ENCODE measurements at regions not wholly inside any gene's neighbourhood (a gene's known extent, or its start where the extent isn't known, plus 50 kb on each side); places are given as distances from the start of the nearest gene placed in this dataset.
"Not testable (repeated sequence)": the region's sequence is repeated elsewhere in the genome, so short reads cannot be mapped to it uniquely, and the experiment has no call there.

DNA sequence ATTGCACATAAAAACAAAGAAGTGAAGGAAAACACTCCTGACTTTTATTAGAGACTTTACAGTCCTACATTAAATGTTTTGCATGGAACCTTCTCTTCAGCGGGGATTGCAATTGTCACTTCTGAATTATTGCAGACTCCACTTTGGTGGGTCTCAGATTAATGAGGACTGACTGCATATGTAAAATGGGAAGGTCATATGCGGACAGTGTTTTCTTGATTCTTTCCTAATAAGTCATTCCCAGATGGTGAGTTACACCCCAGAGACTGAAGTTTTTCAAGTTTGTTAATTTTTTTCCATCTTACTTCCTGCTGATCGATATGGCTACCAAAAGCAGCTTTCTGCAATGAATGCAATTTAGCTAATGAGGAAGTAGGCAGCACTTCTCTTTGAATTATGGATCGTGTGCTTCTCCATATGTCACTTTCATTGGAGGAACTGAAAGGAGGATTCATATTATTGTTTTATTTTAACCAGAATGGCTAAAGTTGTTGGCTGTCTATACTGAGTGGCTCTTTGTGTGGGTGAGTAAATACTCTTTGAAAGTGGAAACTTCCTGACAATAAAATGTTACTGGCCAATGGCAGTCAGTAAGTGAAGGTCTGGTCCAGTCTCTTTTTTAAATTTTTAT lies 119.3 kb upstream of the CLNK start:
- DNase-seq: no peak

DNA sequence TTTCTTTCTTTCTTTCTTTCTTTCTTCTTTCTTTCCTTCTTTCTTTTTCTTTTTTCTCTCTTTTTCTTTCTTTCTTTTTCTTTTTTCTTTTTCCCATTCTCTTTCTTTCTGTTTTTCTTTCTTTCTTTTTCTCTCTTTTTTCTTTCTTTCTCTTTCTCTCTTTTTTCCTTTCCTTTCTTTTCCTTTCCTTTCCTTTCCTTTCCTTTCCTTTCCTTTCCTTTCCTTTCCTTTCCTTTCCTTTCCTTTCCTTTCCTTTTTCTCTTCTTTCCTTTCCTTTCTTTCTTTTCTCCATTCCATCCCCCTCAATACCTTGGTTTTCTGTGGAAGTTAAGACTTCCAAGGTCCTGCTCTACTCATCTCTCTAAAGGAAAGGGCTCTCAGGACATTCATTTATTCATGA lies 102.8 kb upstream of the CLNK start:
- no peak for DNase-seq

DNA sequence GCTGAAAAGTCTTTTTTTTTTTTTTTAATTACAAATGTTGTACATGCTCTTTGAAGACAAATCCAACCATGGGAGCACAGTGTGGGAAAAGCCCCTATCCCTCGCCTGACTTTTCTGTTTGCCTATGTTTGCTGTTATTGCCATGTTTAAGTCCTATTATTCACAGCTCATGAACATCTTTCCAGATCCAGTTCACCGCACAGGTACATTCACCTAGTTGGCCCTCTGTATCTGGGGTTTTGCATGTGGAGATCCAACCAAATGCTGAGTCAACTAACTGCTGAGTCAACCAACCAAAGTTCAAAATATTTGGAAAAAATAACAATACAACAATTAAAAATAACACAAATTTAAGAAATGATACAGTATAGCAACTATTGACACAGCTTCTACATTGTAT lies 100.1 kb upstream of the CLNK start:
- no peak for DNase-seq

DNA sequence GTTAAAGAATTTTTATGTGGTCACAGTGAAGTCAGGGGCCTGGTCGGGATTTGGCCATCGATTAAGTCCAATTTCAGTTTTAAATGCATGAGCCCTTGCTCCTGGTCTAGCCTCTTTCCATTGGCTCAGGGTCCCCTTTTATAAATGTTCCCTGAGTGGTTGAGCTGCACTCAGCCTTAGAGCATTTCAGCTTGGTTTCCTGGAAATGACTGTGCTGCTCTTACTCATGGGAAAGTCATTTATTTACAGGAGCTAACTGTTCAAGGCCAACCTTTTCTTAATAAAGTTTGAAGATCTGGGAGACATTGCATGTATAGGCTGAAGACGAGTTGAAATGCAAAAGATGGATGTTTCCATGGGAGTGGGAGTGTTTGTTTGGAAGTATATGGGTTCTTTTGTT lies 98.8 kb upstream of the CLNK start:
- no peak for DNase-seq

DNA sequence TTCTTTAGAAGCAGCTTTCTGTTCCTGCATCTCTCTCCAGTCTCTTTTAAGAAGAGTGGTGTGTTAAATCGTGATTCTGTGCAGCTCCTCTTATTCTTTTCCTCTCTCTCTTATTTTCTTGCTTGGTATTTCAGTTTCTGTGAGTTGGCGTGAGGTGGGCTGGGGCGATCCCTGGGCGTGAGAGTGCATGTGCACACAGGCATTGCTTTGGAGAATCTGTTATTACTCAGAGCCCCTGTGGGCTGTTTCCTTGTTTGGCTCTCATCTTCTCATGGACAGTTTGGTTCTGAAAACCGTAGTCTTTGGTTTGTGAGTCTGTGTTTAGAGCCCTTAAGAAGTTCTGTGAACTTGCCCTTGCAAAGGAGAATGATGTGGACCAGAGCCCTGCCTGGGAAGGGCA lies 97.2 kb upstream of the CLNK start:
- no peak for DNase-seq

DNA sequence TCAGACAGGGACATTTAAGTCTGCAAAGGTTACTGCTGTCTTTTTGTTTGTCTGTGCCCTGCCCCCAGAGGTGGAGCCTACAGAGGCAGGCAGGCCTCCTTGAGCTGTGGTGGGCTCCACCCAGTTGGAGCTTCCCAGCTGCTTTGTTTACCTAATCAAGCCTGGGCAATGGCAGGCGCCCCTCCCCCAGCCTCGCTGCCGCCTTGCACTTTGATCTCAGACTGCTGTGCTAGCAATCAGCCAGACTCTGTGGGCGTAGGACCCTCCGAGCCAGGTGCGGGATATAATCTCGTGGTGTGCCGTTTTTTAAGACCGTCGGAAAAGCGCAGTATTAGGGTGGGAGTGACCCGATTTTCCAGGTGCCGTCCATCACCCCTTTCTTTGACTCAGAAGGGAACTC lies 96.2 kb upstream of the CLNK start:
- DNase-seq: not testable (repeated sequence)

DNA sequence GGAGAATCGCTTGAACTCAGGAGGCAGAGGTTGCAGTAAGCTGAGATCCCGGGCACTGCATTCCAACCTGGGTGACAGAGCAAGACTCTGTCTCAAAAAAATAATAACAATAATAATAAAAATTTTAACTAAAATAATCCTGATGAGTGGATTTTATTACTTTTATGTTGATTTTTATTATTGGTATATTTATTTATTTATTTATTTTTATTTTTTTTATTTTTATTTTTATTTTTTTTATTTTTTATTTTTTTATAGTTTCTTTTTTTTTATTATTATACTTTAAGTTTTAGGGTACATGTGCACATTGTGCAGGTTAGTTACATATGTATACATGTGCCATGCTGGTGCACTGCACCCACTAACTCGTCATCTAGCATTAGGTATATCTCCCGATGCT lies 90.6 kb upstream of the CLNK start:
- DNase-seq: not testable (repeated sequence)

DNA sequence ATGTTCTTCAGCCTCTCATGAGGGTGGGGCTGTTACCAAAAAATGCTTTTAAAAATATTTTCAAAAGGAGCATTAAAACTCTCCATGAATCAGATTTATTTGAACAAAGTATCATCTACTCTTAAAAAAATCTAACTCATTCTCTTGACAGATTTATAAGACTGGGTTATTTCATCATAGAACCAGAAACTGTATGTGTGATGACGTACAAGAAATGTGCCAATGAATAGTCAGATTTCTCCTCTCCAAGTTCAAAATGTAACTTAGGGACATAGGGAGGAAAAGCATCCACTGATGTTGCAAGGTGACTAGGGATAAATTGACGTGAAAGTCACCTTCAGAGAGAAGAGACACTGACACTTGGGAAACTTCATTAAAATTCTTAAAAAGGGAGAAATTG lies 89.1 kb upstream of the CLNK start:
- no peak for DNase-seq

DNA sequence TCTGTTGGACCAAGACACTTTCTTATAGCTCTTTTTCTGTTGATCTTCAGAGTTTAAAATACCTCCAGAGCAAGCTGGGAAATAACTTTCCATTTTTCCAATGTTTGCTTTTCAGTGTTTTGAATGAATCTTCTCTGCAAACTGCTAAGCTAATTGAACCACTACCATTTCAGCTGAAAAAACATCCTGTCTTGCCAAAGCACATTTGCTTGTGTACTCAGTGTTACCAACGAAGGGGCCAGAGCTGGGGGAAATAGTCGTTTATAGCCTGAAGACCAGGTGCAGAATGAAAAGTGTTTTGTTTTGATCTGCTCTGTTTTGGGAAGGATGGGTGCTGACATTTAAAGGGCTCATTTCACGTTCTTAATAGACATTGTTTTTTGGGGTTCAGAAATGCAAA lies 88.4 kb upstream of the CLNK start:
- no peak for DNase-seq

DNA sequence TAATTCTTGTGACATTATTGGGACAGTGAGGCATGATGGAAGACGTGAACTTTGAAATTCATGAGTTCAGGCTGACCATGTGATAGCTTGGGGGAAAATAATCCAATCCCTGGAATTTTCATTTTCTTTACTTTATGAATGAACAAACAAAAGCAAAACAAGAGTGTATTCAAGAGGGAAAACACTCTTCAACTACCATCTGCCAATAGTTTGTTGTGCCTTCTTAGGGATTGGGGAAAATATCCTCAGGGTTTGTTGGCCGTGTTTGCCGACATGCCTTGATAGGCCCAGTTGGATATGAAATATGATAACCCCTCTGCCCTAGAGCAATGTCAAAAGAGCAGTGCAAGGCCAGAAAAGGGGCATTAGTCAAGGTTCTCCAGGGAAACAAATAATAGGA lies 80.8 kb upstream of the CLNK start:
- DNase-seq: no peak

DNA sequence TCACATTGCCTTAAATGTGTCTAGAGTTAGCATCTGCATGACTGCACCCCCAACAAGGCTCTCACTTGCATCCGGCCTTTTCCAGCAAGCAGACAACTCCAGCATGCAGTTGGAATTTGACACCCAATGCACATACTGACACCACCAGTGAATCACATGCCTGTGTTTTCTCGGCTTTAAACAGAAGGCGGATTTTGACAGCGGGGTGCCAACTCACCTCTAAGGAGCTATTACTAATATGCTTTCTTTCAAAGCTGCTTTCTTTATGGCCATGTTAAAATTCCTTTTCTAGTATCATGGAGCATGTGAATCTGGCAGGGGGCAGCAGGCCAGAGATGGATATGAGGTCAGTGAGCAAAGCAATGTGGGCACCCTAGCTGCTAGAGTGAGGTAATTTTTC lies 78.0 kb upstream of the CLNK start:
- no peak for DNase-seq

DNA sequence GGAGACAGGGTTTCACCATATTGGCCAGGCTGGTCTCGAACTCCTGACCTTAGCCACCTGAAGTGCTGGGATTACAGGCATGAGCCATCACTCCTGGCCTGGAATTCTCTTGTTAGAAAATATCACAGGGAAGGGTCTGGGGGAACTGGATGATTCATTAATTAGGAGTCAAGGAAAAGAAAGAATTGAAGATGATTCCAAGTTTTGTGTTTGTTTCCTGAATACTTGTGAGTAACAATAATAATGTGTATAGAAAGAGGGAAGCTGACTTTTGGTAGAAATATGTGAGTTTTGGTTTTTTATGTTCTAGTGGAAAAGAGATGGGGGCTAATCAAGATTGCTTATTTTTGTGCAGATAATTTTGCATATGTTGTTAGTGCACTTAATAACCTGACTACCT lies 77.3 kb upstream of the CLNK start:
- DNase-seq: no peak

DNA sequence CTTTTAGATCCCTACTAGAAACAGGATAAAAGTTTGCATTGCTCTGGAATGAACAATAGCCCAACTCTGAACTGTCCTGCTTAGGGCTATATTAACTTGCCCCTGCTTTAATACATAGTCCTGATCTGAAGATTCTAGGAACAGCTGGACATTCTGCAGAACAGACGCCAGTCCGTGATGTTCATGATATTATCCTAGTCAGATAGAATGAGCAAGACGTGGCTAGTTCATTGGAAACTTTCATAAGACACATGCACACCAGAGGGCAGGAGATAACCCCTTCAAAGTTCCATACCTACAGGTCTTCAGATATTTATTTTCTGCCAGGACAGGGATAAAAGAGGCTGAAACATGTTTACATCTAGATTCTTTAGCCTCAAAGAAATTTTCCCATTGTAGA lies 75.5 kb upstream of the CLNK start:
- no peak for DNase-seq

DNA sequence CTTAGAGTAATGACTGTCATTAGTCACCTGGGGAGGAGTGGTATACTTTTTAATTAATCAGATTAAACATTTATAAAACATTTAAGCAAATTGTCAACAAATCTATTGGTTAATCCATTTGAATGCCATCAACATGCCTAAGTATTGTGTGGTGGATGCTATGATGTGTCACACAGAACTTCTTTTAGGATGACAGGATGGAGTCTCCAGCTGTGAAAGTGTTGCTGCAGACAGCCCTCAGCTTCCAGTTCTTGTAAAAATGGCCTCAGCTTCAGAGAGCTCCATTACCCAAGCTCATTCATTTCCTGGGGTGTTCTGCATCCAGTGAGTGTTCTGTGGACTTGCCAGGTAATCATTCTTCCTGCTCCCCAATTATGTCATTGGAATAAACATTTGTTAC lies 74.3 kb upstream of the CLNK start:
- DNase-seq: no peak

DNA sequence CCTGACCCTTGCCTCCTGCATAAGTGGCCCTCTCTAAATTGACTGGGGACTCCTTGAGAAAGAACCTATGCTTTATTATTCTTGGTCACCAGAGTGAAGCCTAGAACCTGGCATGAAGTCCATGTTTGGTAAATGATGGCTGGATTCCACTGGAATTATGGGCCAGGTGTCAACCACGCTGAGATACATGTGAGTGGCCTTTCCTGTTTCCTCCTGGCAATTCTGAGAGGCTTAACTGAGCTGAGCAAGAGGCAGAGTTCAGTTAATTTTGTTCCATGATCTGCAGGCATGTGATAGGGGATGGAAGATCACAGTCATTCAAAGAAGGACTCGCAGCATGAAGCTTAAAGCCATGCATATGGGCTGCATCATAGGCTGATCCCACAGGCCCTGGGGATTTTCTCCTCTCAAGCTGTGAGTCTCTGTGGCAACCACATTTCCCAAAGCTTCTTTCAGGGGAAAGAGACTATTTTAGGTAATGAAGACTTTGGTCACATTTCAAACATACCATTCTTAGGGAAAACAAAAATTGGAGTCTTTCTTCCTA lies 69.4 kb upstream of the CLNK start:
- DNase-seq: no peak

DNA sequence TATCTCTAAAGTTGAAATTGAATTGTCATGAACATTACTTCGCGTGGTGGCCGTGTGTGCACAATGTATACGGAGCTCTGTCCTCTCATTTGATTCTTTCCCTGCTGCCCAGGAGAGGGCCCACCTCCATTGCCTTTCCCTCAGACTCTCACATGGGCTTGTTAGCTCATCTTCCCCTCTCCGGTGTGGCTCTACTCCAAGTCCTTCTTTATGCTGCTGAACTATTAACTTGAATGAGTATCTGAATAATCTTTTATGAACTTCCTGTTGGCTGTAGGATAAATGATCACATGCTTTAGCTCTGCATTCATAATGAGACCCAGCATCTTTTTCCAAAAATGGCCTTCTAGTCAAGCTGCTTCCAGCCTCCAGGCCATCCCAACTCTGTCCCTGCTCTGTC lies 68.8 kb upstream of the CLNK start:
- DNase-seq: no peak

DNA sequence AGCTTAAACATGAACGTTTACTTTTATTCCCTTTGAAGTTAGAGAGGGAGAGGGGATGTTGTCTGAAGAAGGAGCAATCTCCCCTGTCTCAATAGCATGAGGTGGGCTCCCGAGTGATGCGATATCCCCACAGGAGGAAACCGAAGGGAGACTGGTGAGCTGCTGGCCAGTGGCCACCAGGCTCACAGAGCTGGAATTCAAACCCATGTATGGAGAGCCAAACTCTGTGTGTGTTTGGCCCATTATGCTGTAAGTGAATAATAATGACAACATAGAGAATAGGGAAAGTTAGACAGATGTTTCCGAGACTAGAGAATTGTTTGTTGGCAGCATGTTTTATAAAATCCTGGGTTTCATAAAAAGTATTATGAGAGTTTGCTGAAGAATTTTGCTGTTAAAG lies 66.1 kb upstream of the CLNK start:
- DNase-seq: no peak

DNA sequence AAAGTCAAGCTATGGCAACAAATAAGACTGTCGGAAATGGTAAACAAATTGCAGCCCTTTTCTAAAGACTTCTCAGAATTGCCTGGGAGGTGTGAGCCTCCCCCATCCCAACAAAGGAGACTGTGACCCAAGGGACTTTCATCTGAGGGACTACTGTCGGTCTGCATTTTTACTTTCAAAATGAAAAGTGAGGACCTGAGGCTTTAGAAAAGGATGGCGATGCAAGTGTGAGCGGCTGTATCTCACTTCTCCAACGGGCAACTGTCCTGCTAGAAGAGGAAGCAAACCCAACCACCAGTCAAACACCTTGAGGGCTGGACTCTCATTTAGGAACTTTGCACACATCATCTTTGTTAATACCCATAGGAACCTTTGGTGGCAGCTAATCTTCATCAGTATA lies 62.6 kb upstream of the CLNK start:
- no peak for DNase-seq

DNA sequence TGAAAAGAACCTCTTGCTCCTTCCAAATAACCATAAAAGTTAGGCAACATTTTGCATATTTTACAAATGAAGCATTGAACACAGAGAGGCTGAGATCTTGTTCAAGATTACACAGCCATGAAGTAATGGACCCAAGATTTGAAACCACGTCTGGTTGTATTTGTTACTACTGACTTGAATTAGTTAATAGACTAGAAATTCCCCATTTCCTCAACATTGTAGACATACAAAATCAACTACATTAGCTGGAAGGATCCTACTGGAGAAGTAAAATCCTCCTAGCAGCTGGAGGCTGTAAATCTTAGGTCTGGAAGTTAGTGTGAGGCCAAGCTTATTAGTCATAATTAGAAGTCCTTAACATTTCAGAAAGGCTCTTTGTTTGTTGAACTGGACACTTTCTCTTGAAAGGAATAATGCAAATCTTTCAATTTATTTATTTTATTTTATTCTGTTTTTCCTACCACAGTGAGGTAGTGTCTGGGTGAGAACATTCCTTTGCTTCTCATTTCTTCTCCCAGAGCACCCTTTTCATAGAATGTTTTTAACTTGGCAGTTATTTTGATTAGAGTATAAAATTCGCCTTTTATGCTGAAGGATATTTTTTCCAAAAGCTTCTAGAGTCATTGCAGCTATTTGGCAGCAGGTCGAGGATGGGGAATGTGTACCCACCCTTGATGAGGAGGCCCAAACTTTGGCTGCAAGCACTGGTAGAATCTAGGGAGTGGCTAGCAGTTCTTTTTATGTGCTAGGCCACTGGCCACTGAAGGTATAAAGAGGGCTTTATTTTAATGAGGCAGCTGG lies 62.0 kb upstream of the CLNK start:
- no peak for DNase-seq

DNA sequence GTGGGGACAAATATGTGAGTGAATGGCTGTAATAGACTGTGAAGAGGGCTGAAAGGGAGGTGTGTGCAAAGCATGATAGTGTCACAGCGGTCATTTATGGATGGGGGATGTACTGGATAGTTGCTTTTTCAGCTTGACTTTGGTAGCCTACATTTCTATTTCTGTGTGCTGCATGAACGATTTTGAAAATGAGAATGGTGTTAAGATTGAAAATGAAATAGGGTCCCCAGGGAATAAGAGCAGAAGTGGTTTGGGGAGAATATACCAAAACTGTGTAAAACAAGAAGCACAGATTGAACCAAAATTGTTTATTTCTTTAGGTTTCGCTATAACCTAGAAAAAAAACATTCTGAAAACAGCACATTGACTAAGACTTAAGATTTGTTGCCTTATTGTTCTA lies 58.8 kb upstream of the CLNK start:
- no peak for DNase-seq

DNA sequence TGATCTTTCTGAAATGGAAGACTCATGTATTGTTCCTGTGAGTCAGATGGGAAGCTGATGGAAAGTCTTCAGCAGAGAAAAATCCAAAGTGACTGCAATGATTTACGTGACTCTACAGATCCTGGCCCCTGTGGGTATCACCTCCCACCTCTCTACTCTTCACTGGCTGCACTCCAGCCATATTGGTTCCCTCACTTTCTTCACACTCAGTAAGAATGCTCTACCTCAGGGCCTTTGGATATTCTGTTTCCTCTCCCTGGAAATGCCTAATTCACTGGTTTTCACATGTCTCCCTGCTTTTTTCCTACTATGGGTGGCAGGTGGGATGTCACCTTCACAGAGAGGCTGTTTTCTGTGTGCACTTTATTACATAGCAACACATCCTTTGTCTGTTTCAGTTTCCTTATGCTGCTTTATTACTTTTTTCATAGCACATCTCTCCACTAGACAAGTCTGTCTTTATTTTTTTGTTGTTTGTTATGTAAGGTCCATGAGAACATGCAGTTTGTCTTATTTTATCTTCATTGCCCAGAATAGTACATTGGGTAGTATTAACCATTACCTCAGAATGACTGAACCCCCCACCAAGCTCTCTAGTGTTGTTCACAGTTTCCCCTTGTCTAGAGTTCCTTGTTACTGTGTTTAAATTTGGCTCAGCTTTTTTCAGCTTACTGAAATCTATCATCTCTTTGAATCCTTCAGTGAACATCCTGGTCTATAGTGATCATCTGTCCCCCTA lies 57.6 kb upstream of the CLNK start:
- DNase-seq: no peak

DNA sequence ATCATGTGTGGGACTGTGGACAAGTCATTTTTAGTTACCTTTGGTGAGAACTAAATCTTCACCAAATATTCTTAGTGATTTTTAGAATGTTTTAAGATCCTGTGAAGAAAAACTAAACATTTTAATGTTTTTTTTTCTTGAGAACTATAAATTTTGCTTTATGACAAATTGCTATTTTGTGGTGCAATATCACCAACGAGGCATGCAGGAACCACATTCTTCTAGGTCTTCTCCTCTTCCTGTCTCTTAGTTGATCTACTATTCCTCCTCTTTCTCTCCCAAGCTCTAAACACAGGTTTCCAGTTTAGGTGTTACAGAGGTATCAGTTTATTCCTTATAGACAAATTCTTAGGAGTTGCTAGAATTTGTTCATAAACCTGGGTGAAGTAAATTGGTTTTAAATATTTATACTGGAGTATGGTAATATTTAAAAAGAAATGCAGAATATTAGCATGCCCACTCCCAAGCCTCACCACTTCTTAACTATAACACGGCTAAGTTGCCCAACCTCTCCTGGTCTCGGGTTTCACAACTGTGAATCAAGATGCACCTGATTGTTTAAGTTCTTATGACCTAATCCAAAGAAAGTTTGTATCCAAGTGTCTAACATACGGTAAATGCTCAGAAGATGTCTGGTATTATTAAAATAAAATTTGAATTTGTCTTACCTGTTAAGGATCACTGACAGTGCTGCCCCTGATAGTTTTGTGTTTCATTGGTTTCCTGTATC lies 56.5 kb upstream of the CLNK start:
- DNase-seq: no peak

DNA sequence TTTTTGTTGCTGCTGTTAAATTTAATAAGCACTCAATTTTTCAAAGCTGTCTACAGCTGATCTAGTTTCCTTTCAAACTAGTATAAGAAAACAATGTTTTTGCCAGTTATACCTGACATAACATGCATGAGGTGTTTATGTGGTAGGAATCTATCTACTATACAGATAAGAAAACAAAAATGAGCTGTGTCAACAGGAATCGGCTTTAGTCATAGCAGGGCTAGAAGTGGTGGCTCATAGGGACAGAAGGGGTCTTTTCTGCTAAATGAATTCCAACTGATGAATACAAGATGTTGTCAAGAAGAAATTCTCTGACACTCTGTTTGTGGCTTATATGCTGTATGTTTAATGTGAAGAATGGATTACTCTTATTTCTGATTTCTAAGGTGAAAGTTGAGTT lies 55.7 kb upstream of the CLNK start:
- no peak for DNase-seq
